ENCODE measurements at regions not wholly inside any gene's neighbourhood (a gene's known extent, or its start where the extent isn't known, plus 50 kb on each side); places are given as distances from the start of the nearest gene placed in this dataset.

- no peaks in the 10 kb centered on the region for H3K4me1 ChIP-seq (ENCODE audit: control insufficient read depth, insufficient read depth, low read length, unreplicated experiment)
- no peaks in the 10 kb centered on the region for H3K27me3 ChIP-seq (ENCODE audit: insufficient read depth, low read length)
- no peak overlapping the region for H3K27ac ChIP-seq (ENCODE audit: low read depth, low read length)
- H3K36me3 ChIP-seq (ENCODE audit: insufficient read depth, low read length), result no peaks in the 10 kb centered on the region
- no peaks in the 10 kb centered on the region for H3K79me2 ChIP-seq (ENCODE audit: control insufficient read depth, insufficient read depth, low read length, unreplicated experiment)
- H3K4me3 ChIP-seq (ENCODE audit: low read depth, low read length), result no peak overlapping the region
- no peak overlapping the region for H2AFZ ChIP-seq (ENCODE audit: low read length, unreplicated experiment)
These were observed 393.5 kb downstream of the TRIML1 start for GRCh38 chr4:188532751-188533150.

GRCh38 chr4:188534297-188534696 lies 395.1 kb downstream of the TRIML1 start:
- H2AFZ ChIP-seq (ENCODE audit: low read length, unreplicated experiment), result no peak overlapping the region
- H3K4me3 ChIP-seq (ENCODE audit: low read depth, low read length), result no peak overlapping the region
- H3K27ac ChIP-seq (ENCODE audit: low read depth, low read length), result no peak overlapping the region
- no peaks in the 10 kb centered on the region for H3K36me3 ChIP-seq (ENCODE audit: insufficient read depth, low read length)
- H3K27me3 ChIP-seq (ENCODE audit: insufficient read depth, low read length), result no peaks in the 10 kb centered on the region
- H3K4me1 ChIP-seq (ENCODE audit: control insufficient read depth, insufficient read depth, low read length, unreplicated experiment), result no peaks in the 10 kb centered on the region
- no peaks in the 10 kb centered on the region for H3K79me2 ChIP-seq (ENCODE audit: control insufficient read depth, insufficient read depth, low read length, unreplicated experiment)

GRCh38 chr4:188534917-188535316 lies 395.7 kb downstream of the TRIML1 start:
- H3K36me3 ChIP-seq (ENCODE audit: insufficient read depth, low read length), result no peaks in the 10 kb centered on the region
- no peaks in the 10 kb centered on the region for H3K27me3 ChIP-seq (ENCODE audit: insufficient read depth, low read length)
- H2AFZ ChIP-seq (ENCODE audit: low read length, unreplicated experiment), result no peak overlapping the region
- H3K4me1 ChIP-seq (ENCODE audit: control insufficient read depth, insufficient read depth, low read length, unreplicated experiment), result no peaks in the 10 kb centered on the region
- H3K4me3 ChIP-seq (ENCODE audit: low read depth, low read length), result no peak overlapping the region
- no peak overlapping the region for H3K27ac ChIP-seq (ENCODE audit: low read depth, low read length)
- no peaks in the 10 kb centered on the region for H3K79me2 ChIP-seq (ENCODE audit: control insufficient read depth, insufficient read depth, low read length, unreplicated experiment)

- Histone ChIP-seq H3K27ac (ENCODE audit: low read depth, low read length) (no peak overlapping the region), H3K4me1 (ENCODE audit: control insufficient read depth, insufficient read depth, low read length, unreplicated experiment) (no peaks in the 10 kb centered on the region), H3K4me3 (ENCODE audit: low read depth, low read length) (no peak overlapping the region), H3K79me2 (ENCODE audit: control insufficient read depth, insufficient read depth, low read length, unreplicated experiment) (no peaks in the 10 kb centered on the region), H2AFZ (ENCODE audit: low read length, unreplicated experiment) (no peak overlapping the region), H3K36me3 (ENCODE audit: insufficient read depth, low read length) (no peaks in the 10 kb centered on the region), H3K27me3 (ENCODE audit: insufficient read depth, low read length) (no peaks in the 10 kb centered on the region)
These were observed 397.6 kb downstream of the TRIML1 start for GRCh38 chr4:188536826-188537225.

GRCh38 chr4:188550296-188550695 lies 411.1 kb downstream of the TRIML1 start:
- Histone ChIP-seq H3K27me3 (ENCODE audit: insufficient read depth, low read length) (no peaks in the 10 kb centered on the region), H3K4me3 (ENCODE audit: low read depth, low read length) (no peak overlapping the region)

GRCh38 chr4:188551156-188551555 lies 411.9 kb downstream of the TRIML1 start:
- H3K27me3 ChIP-seq (ENCODE audit: insufficient read depth, low read length), result no peaks in the 10 kb centered on the region
- no peak overlapping the region for H3K4me3 ChIP-seq (ENCODE audit: low read depth, low read length)
- no peaks in the 10 kb centered on the region for H3K36me3 ChIP-seq (ENCODE audit: insufficient read depth, low read length)
- no peak overlapping the region for H2AFZ ChIP-seq (ENCODE audit: low read length, unreplicated experiment)
- H3K79me2 ChIP-seq (ENCODE audit: control insufficient read depth, insufficient read depth, low read length, unreplicated experiment), result no peaks in the 10 kb centered on the region
- no peak overlapping the region for H3K27ac ChIP-seq (ENCODE audit: low read depth, low read length)
- H3K4me1 ChIP-seq (ENCODE audit: control insufficient read depth, insufficient read depth, low read length, unreplicated experiment), result no peaks in the 10 kb centered on the region

More at GRCh38 chr4:188550296-188550695, 411.1 kb downstream of the TRIML1 start:
- Histone ChIP-seq H3K36me3 (ENCODE audit: insufficient read depth, low read length) (no peaks in the 10 kb centered on the region), H2AFZ (ENCODE audit: low read length, unreplicated experiment) (no peak overlapping the region), H3K4me1 (ENCODE audit: control insufficient read depth, insufficient read depth, low read length, unreplicated experiment) (no peaks in the 10 kb centered on the region), H3K79me2 (ENCODE audit: control insufficient read depth, insufficient read depth, low read length, unreplicated experiment) (no peaks in the 10 kb centered on the region), H3K27ac (ENCODE audit: low read depth, low read length) (no peak overlapping the region)

GRCh38 chr4:188552741-188553275 lies 413.6 kb downstream of the TRIML1 start:
- H3K36me3 ChIP-seq (ENCODE audit: insufficient read depth, low read length), result no peaks in the 10 kb centered on the region
- no peak overlapping the region for H3K4me3 ChIP-seq (ENCODE audit: low read depth, low read length)
- no peaks in the 10 kb centered on the region for H3K27me3 ChIP-seq (ENCODE audit: insufficient read depth, low read length)
- H3K79me2 ChIP-seq (ENCODE audit: control insufficient read depth, insufficient read depth, low read length, unreplicated experiment), result no peaks in the 10 kb centered on the region
- no peak overlapping the region for H3K27ac ChIP-seq (ENCODE audit: low read depth, low read length)
- H3K4me1 ChIP-seq (ENCODE audit: control insufficient read depth, insufficient read depth, low read length, unreplicated experiment), result no peaks in the 10 kb centered on the region
- no peak overlapping the region for H2AFZ ChIP-seq (ENCODE audit: low read length, unreplicated experiment)

- no peak overlapping the region for H2AFZ ChIP-seq (ENCODE audit: low read length, unreplicated experiment)
- H3K79me2 ChIP-seq (ENCODE audit: control insufficient read depth, insufficient read depth, low read length, unreplicated experiment), result no peaks in the 10 kb centered on the region
- H3K4me1 ChIP-seq (ENCODE audit: control insufficient read depth, insufficient read depth, low read length, unreplicated experiment), result no peaks in the 10 kb centered on the region
- no peaks in the 10 kb centered on the region for H3K27me3 ChIP-seq (ENCODE audit: insufficient read depth, low read length)
- H3K4me3 ChIP-seq (ENCODE audit: low read depth, low read length), result no peak overlapping the region
- no peak overlapping the region for H3K27ac ChIP-seq (ENCODE audit: low read depth, low read length)
- H3K36me3 ChIP-seq (ENCODE audit: insufficient read depth, low read length), result no peaks in the 10 kb centered on the region
These were observed 415.2 kb downstream of the TRIML1 start for GRCh38 chr4:188554413-188554812.

GRCh38 chr4:188573104-188573503 lies 433.9 kb downstream of the TRIML1 start:
- Histone ChIP-seq H3K4me1 (ENCODE audit: control insufficient read depth, insufficient read depth, low read length, unreplicated experiment) (no peaks in the 10 kb centered on the region), H2AFZ (ENCODE audit: low read length, unreplicated experiment) (no peak overlapping the region), H3K79me2 (ENCODE audit: control insufficient read depth, insufficient read depth, low read length, unreplicated experiment) (no peaks in the 10 kb centered on the region), H3K27me3 (ENCODE audit: insufficient read depth, low read length) (no peaks in the 10 kb centered on the region), H3K36me3 (ENCODE audit: insufficient read depth, low read length) (no peaks in the 10 kb centered on the region), H3K27ac (ENCODE audit: low read depth, low read length) (no peak overlapping the region), H3K4me3 (ENCODE audit: low read depth, low read length) (no peak overlapping the region)

GRCh38 chr4:188578657-188579056 lies 439.4 kb downstream of the TRIML1 start:
- no peak overlapping the region for H3K27ac ChIP-seq (ENCODE audit: low read depth, low read length)
- H3K4me3 ChIP-seq (ENCODE audit: low read depth, low read length), result no peak overlapping the region

GRCh38 chr4:188596021-188596420 lies 456.8 kb downstream of the TRIML1 start:
- H3K36me3 ChIP-seq (ENCODE audit: insufficient read depth, low read length), result no peaks in the 10 kb centered on the region
- H2AFZ ChIP-seq (ENCODE audit: low read length, unreplicated experiment), result no peak overlapping the region
- H3K79me2 ChIP-seq (ENCODE audit: control insufficient read depth, insufficient read depth, low read length, unreplicated experiment), result no peaks in the 10 kb centered on the region
- no peak overlapping the region for H3K27ac ChIP-seq (ENCODE audit: low read depth, low read length)
- no peak overlapping the region for H3K4me3 ChIP-seq (ENCODE audit: low read depth, low read length)
- no peaks in the 10 kb centered on the region for H3K27me3 ChIP-seq (ENCODE audit: insufficient read depth, low read length)
- no peaks in the 10 kb centered on the region for H3K4me1 ChIP-seq (ENCODE audit: control insufficient read depth, insufficient read depth, low read length, unreplicated experiment)

More at GRCh38 chr4:188578657-188579056, 439.4 kb downstream of the TRIML1 start:
- Histone ChIP-seq H3K4me1 (ENCODE audit: control insufficient read depth, insufficient read depth, low read length, unreplicated experiment) (no peaks in the 10 kb centered on the region), H3K36me3 (ENCODE audit: insufficient read depth, low read length) (no peaks in the 10 kb centered on the region), H3K79me2 (ENCODE audit: control insufficient read depth, insufficient read depth, low read length, unreplicated experiment) (no peaks in the 10 kb centered on the region), H3K27me3 (ENCODE audit: insufficient read depth, low read length) (no peaks in the 10 kb centered on the region), H2AFZ (ENCODE audit: low read length, unreplicated experiment) (no peak overlapping the region)
